Keratinocyte (primary cell): ENCODE measurements at regions not wholly inside any gene's neighbourhood (a gene's known extent, or its start where the extent isn't known, plus 50 kb on each side); places are given as distances from the start of the nearest gene placed in this dataset.

Experiments used
- DNase-seq: peaks from one replicate; pipeline ENCODE4 v3.0.0-alpha.2; 2011; ENCODE audit warnings: low read depth, missing footprints, low spot score
- FAIRE-seq: peaks from 2 replicates; lab custom pipeline; 2011; peaks lifted over from hg19 to GRCh38; lab: Jason Lieb, UNC
- H2AFZ ChIP-seq: 2 replicates; pipeline ENCODE4 v1.6.0; 2012; ENCODE audit warnings: low read length, control low read depth, inconsistent platforms; ENCODE audit not compliant: control insufficient read depth
- H3K27ac ChIP-seq: 2 replicates; pipeline ENCODE4 v1.5.1; 2011; ENCODE audit warnings: low read length; ENCODE audit not compliant: control insufficient read depth, insufficient read depth
- H3K27me3 ChIP-seq: 3 replicates; pipeline ENCODE4 v1.6.0; 2011; ENCODE audit warnings: low read length; ENCODE audit not compliant: control insufficient read depth, insufficient read depth; ENCODE audit errors: extremely low read depth
- H3K36me3 ChIP-seq, 2 experiments: 2 replicates in 1 of 2; 3 replicates in 1 of 2; pipeline ENCODE4 v1.5.1; 2011; ENCODE audit warnings: low read length in 2 of 2, mild to moderate bottlenecking in 1 of 2; ENCODE audit not compliant: control insufficient read depth in 2 of 2, insufficient read depth in 2 of 2; ENCODE audit errors: extremely low read depth in 1 of 2
- H3K4me1 ChIP-seq: 3 replicates; pipeline ENCODE4 v1.5.1; 2011; ENCODE audit warnings: low read length; ENCODE audit not compliant: control insufficient read depth, insufficient read depth; ENCODE audit errors: extremely low read depth
- H3K4me2 ChIP-seq: 3 replicates; pipeline ENCODE4 v1.6.0; 2011; ENCODE audit warnings: low read depth, low read length; ENCODE audit not compliant: control insufficient read depth, insufficient read depth; ENCODE audit errors: extremely low read depth
- H3K4me3 ChIP-seq, 3 experiments: fragments of 200-600 bp in 1 of 3; sonication (generic) in 1 of 3; 2 replicates in 2 of 3; 3 replicates in 1 of 3; pipeline ENCODE4 v1.5.1; 2011 to 2016; ENCODE audit warnings: low read length in 3 of 3, mild to moderate bottlenecking in 3 of 3, control low read depth in 2 of 3, inconsistent platforms in 1 of 3, low read depth in 1 of 3, mixed read lengths in 1 of 3, mixed run types in 1 of 3, moderate library complexity in 1 of 3; ENCODE audit not compliant: control insufficient read depth in 2 of 3, insufficient read depth in 2 of 3; ENCODE audit errors: extremely low read depth in 1 of 3
- H3K79me2 ChIP-seq: 2 replicates; pipeline ENCODE4 v1.6.0; 2012; ENCODE audit warnings: low read length; ENCODE audit not compliant: control insufficient read depth, insufficient read depth
- H3K9ac ChIP-seq: 3 replicates; pipeline ENCODE4 v1.6.0; 2011; ENCODE audit warnings: low read length; ENCODE audit not compliant: control insufficient read depth, insufficient read depth; ENCODE audit errors: extremely low read depth
- H3K9me1 ChIP-seq: 3 replicates; pipeline ENCODE4 v1.6.0; 2011; ENCODE audit warnings: low read length; ENCODE audit not compliant: control insufficient read depth, insufficient read depth; ENCODE audit errors: extremely low read depth
- H3K9me3 ChIP-seq: 2 replicates; pipeline ENCODE4 v1.5.1; 2012; ENCODE audit warnings: low read depth, low read length; ENCODE audit not compliant: control insufficient read depth
- H4K20me1 ChIP-seq: 3 replicates; pipeline ENCODE4 v1.6.0; 2011; ENCODE audit warnings: low read length; ENCODE audit not compliant: control insufficient read depth, insufficient read depth; ENCODE audit errors: extremely low read depth
- CTCF ChIP-seq, 3 experiments: IDR thresholded peaks in 1 of 3; conservative IDR thresholded peaks in 1 of 3; optimal IDR thresholded peaks in 1 of 3; 2 replicates in 2 of 3; 3 replicates in 1 of 3; pipeline versions ENCODE3 to v1.5.1; 2011; ENCODE audit warnings: low read length in 3 of 3, mild to moderate bottlenecking in 3 of 3, moderate library complexity in 2 of 3, control low read depth in 1 of 3, inconsistent platforms in 1 of 3; ENCODE audit not compliant: insufficient read depth in 2 of 3; ENCODE audit errors: extremely low read depth in 1 of 3
- EZH2 ChIP-seq: IDR thresholded peaks from one replicate; pipeline ENCODE4 v1.6.1; 2012; ENCODE audit warnings: inconsistent platforms, mild to moderate bottlenecking, low read length, moderate library complexity
- dilution Hi-C: fragments of 300-500 bp; cut with MboI; formaldehyde crosslinking; loops from one replicate; pipeline ENCODE4 v1.7.0; 2020; ENCODE audit warnings: low sequenced_read_pairs; ENCODE audit not compliant: extremely low pct_ligation_motif_present

GRCh38 chr13:73748404-73748803, 385.8 kb downstream of the KLF12 start:
- Histone ChIP-seq H3K4me3 (no peak overlapping the region), H3K27ac (no peak overlapping the region), H3K36me3 (no peaks in the 10 kb centered on the region), H3K27me3 (no peaks in the 10 kb centered on the region), H3K9ac (no peak overlapping the region), H3K79me2 (no peaks in the 10 kb centered on the region), H4K20me1 (no peaks in the 10 kb centered on the region), H3K4me1 (no peaks in the 10 kb centered on the region), H2AFZ (no peak overlapping the region), H3K9me3 (no peaks in the 10 kb centered on the region), H3K9me1 (no peaks in the 10 kb centered on the region), H3K4me2 (no peak overlapping the region)
- no peak for DNase-seq
- dilution Hi-C loops = no loop called here
- no peak for TF ChIP-seq CTCF (optimal IDR thresholded peaks at IDR 0.05 in 1 of 3, IDR thresholded peaks at IDR 0.05 in 1 of 3, conservative IDR thresholded peaks at IDR 0.05 in 1 of 3; ENCODE audit: extremely low read depth in 1 of 3, insufficient read depth in 2 of 3, low read length in 3 of 3)
- TF ChIP-seq EZH2 = no peak
- FAIRE-seq = no peak

- TF ChIP-seq EZH2 = no peak
- no peak for TF ChIP-seq CTCF (optimal IDR thresholded peaks at IDR 0.05 in 1 of 3, IDR thresholded peaks at IDR 0.05 in 1 of 3, conservative IDR thresholded peaks at IDR 0.05 in 1 of 3; ENCODE audit: extremely low read depth in 1 of 3, insufficient read depth in 2 of 3, low read length in 3 of 3)
- DNase-seq = no peak
- Histone ChIP-seq H3K4me1 (no peaks in the 10 kb centered on the region), H2AFZ (no peak overlapping the region), H3K36me3 (no peaks in the 10 kb centered on the region), H3K9me1 (no peaks in the 10 kb centered on the region), H3K27ac (no peak overlapping the region), H3K9ac (no peak overlapping the region), H3K27me3 (no peaks in the 10 kb centered on the region), H3K9me3 (no peaks in the 10 kb centered on the region), H3K4me3 (no peak overlapping the region), H3K4me2 (no peak overlapping the region), H3K79me2 (no peaks in the 10 kb centered on the region), H4K20me1 (no peaks in the 10 kb centered on the region)
- no peak for FAIRE-seq
- dilution Hi-C loops = no loop called here
Observed at GRCh38 chr13:73745190-73745589, 389.0 kb downstream of the KLF12 start.
